Myocyte (in vitro differentiated cells): ENCODE measurements at regions not wholly inside any gene's neighbourhood (a gene's known extent, or its start where the extent isn't known, plus 50 kb on each side); places are given as distances from the start of the nearest gene placed in this dataset.

ENCODE experiments used
- DNase-seq: peaks from one replicate; pipeline ENCODE4 v3.0.0-alpha.2; 2012; ENCODE audit warnings: low read depth

- DNase-seq: no peak
Observed at GRCh38 chr4:67236318-67236717, 309.0 kb downstream of the CENPC start.

GRCh38 chr4:67234296-67234695 lies 311.0 kb downstream of the CENPC start:
- peak; percentile 54 for DNase-seq

- no peak for DNase-seq
Observed at GRCh38 chr4:67229148-67229547, 316.2 kb downstream of the CENPC start.

- DNase-seq: no peak
Observed at GRCh38 chr4:67220861-67221260, 324.4 kb downstream of the CENPC start.

GRCh38 chr4:67218883-67219282 lies 326.4 kb downstream of the CENPC start:
- no peak for DNase-seq

- DNase-seq: no peak
Observed at GRCh38 chr4:67207941-67208441, 337.3 kb downstream of the CENPC start.

GRCh38 chr4:67204441-67204840 lies 340.9 kb downstream of the CENPC start:
- peak; percentile 71 for DNase-seq

GRCh38 chr4:67201334-67201733 lies 344.0 kb downstream of the CENPC start:
- DNase-seq: no peak

GRCh38 chr4:67198727-67199126 lies 346.6 kb downstream of the CENPC start:
- peak; percentile 80 for DNase-seq

- no peak for DNase-seq
Observed at GRCh38 chr4:67167849-67168248, 377.5 kb downstream of the CENPC start.

GRCh38 chr4:67162690-67163089 lies 382.6 kb downstream of the CENPC start:
- no peak for DNase-seq

GRCh38 chr4:67161311-67161710 lies 384.0 kb downstream of the CENPC start:
- no peak for DNase-seq

GRCh38 chr4:67160394-67160793 lies 384.9 kb downstream of the CENPC start:
- DNase-seq: no peak

GRCh38 chr4:67158666-67159065 lies 386.6 kb downstream of the CENPC start:
- DNase-seq: no peak

GRCh38 chr4:67152976-67153375 lies 392.3 kb downstream of the CENPC start:
- DNase-seq: no peak

- DNase-seq: no peak
Observed at GRCh38 chr4:67151376-67152343, 393.6 kb downstream of the CENPC start.

GRCh38 chr4:67141586-67141985 lies 403.7 kb downstream of the CENPC start:
- peak; percentile 9 for DNase-seq

- DNase-seq: peak; percentile 62
Observed at GRCh38 chr4:67134616-67135015, 410.7 kb downstream of the CENPC start.

GRCh38 chr4:67133162-67133561 lies 412.1 kb downstream of the CENPC start:
- no peak for DNase-seq

- DNase-seq: peak; percentile 40
Observed at GRCh38 chr4:67131224-67131623, 414.1 kb downstream of the CENPC start.

GRCh38 chr4:67130411-67130810 lies 414.9 kb downstream of the CENPC start:
- peak; percentile 71 for DNase-seq

- DNase-seq: no peak
Observed at GRCh38 chr4:67126570-67126969, 418.7 kb downstream of the CENPC start.
